Daoy (cell line): ENCODE measurements at regions not wholly inside any gene's neighbourhood (a gene's known extent, or its start where the extent isn't known, plus 50 kb on each side); places are given as distances from the start of the nearest gene placed in this dataset.

Experiments used
- DNase-seq: peaks from one replicate; pipeline ENCODE4 v3.0.0-alpha.2; 2015; ENCODE audit warnings: low read depth

- no peak for DNase-seq
Measured at GRCh38 chr10:83037653-83038052, 1101.7 kb upstream of the GHITM start.

GRCh38 chr10:83038631-83039030 lies 1100.7 kb upstream of the GHITM start:
- DNase-seq = no peak

- DNase-seq = no peak
Measured at GRCh38 chr10:83045731-83046130, 1093.6 kb upstream of the GHITM start.

- DNase-seq = no peak
Measured at GRCh38 chr10:83050815-83051214, 1088.5 kb upstream of the GHITM start.

GRCh38 chr10:83062871-83063270 lies 1076.4 kb upstream of the GHITM start:
- DNase-seq = no peak

GRCh38 chr10:83073472-83073871 lies 1065.8 kb upstream of the GHITM start:
- DNase-seq = no peak

GRCh38 chr10:83075016-83075814 lies 1064.1 kb upstream of the GHITM start:
- DNase-seq = no peak

GRCh38 chr10:83075815-83076355 lies 1063.4 kb upstream of the GHITM start:
- DNase-seq = no peak

GRCh38 chr10:83076443-83076842 lies 1062.9 kb upstream of the GHITM start:
- DNase-seq = no peak

- DNase-seq = no peak
Measured at GRCh38 chr10:83078160-83078559, 1061.1 kb upstream of the GHITM start.

- no peak for DNase-seq
Measured at GRCh38 chr10:83078645-83079044, 1060.7 kb upstream of the GHITM start.

GRCh38 chr10:83083831-83084230 lies 1055.5 kb upstream of the GHITM start:
- no peak for DNase-seq

- no peak for DNase-seq
Measured at GRCh38 chr10:83089335-83089734, 1050.0 kb upstream of the GHITM start.

GRCh38 chr10:83104616-83105015 lies 1034.7 kb upstream of the GHITM start:
- no peak for DNase-seq

- DNase-seq = no peak
Measured at GRCh38 chr10:83108565-83109333, 1030.6 kb upstream of the GHITM start.

GRCh38 chr10:83119346-83119745 lies 1020.0 kb upstream of the GHITM start:
- no peak for DNase-seq

GRCh38 chr10:83122336-83122735 lies 1017.0 kb upstream of the GHITM start:
- no peak for DNase-seq

GRCh38 chr10:83127942-83128575 lies 1011.2 kb upstream of the GHITM start:
- DNase-seq = no peak

- DNase-seq = no peak
Measured at GRCh38 chr10:83140811-83141210, 998.5 kb upstream of the GHITM start.

GRCh38 chr10:83142074-83142563 lies 997.2 kb upstream of the GHITM start:
- no peak for DNase-seq

GRCh38 chr10:83144461-83144860 lies 994.8 kb upstream of the GHITM start:
- no peak for DNase-seq

GRCh38 chr10:83153714-83154113 lies 985.6 kb upstream of the GHITM start:
- DNase-seq = no peak
